ENCODE measurements at regions not wholly inside any gene's neighbourhood (a gene's known extent, or its start where the extent isn't known, plus 50 kb on each side); places are given as distances from the start of the nearest gene placed in this dataset.

DNA sequence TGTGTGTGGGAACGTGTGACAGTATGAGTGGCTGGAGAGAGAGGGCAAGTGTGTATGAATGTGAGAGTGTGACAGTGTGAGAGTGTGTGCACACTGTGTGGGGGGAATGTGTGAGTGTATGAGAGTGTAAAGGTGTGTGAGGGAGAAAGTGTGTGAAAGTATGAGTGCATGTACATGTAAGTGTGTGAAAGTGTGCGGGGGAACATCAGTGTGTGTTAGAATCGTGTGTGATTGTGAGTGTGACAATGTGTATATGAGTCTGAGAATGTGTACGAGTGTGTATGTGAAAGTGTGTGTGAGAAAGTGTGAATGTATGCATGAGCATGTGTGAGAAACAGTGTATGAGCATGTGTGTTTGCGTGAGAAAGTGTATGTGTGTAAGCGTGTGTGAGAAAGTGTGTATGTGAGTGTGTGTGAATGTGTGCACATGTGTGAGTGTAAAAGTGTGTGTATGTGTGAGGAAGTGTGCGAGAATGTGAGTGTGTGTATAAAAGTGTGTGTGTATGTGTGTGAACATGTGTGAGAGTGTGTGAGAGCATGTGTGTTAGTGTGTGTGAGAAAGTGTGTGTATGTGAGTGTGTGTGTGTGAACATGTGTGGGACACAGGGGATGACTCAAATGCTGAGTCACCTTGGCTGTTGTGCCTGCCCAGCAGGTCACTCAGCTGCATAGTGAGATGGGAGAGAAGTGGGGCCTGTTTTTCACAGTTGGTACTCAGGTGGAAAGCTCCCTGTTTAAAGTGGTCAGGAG is 220.5 kb upstream of the TBX3 start:
- no peaks in the 10 kb centered on the region for H3K36me3 ChIP-seq (ENCODE audit: control insufficient read depth in 2 of 2, extremely low read depth in 1 of 2, insufficient read depth in 2 of 2, low read length in 2 of 2)
- no peaks in the 10 kb centered on the region for H4K20me1 ChIP-seq (replicated peaks; ENCODE audit: control insufficient read depth, extremely low read depth, insufficient read depth, low read length)
- peaks cover 2% of the 10 kb centered on the region for H3K9me3 ChIP-seq (replicated peaks; ENCODE audit: control insufficient read depth, insufficient read depth, low read length)
- CTCF ChIA-PET: no interaction called here
- H3K9me1 ChIP-seq (replicated peaks; ENCODE audit: control insufficient read depth, extremely low read depth, insufficient read depth, low read length): no peaks in the 10 kb centered on the region
- no peak overlapping the region for H3K27ac ChIP-seq (ENCODE audit: insufficient read depth, low read depth, low read length)
- H2AFZ ChIP-seq (ENCODE audit: low read depth, low read length): no peak overlapping the region
- H3K9ac ChIP-seq (replicated peaks; ENCODE audit: extremely low read depth, insufficient read depth, low read length): no peak overlapping the region
- no peaks in the 10 kb centered on the region for H3K79me2 ChIP-seq (ENCODE audit: control insufficient read depth, insufficient read depth, low read length)
- POLR2A ChIA-PET: no interaction called here
- intact Hi-C loops (cut with micrococcal nuclease): no loop called here
- DNase-seq (ENCODE audit: low read depth, low spot score): no peak
- no TSS peak for BruUV-seq (replicated peaks)
- no peaks in the 10 kb centered on the region for H3K27me3 ChIP-seq (ENCODE audit: control insufficient read depth in 2 of 2, insufficient read depth in 2 of 2, low read length in 2 of 2)
- H3K4me3 ChIP-seq (replicated peaks in 1 of 3; ENCODE audit: insufficient read depth in 1 of 3, low read depth in 1 of 3, low read length in 3 of 3): no peak overlapping the region
- FAIRE-seq: no peak
- H3K4me2 ChIP-seq (ENCODE audit: insufficient read depth, low read length): no peak overlapping the region
- H3K4me1 ChIP-seq (ENCODE audit: control insufficient read depth, extremely low read depth, insufficient read depth, low read length): no peaks in the 10 kb centered on the region
- no peak for TF ChIP-seq POLR2A (IDR thresholded peaks at IDR 0.05; ENCODE audit: low read depth, low read length)
- TF ChIP-seq FOS (IDR thresholded peaks at IDR 0.05; ENCODE audit: borderline replicate concordance, insufficient read depth, low read length): no peak
- TF ChIP-seq JUN (IDR thresholded peaks at IDR 0.05; ENCODE audit: borderline replicate concordance, insufficient read depth, insufficient read length, low read depth): no peak
- TF ChIP-seq EZH2 (IDR thresholded peaks at IDR 0.05; ENCODE audit: borderline replicate concordance, low read depth, low read length, severe bottlenecking): no peak
- TF ChIP-seq, protein P1, sequence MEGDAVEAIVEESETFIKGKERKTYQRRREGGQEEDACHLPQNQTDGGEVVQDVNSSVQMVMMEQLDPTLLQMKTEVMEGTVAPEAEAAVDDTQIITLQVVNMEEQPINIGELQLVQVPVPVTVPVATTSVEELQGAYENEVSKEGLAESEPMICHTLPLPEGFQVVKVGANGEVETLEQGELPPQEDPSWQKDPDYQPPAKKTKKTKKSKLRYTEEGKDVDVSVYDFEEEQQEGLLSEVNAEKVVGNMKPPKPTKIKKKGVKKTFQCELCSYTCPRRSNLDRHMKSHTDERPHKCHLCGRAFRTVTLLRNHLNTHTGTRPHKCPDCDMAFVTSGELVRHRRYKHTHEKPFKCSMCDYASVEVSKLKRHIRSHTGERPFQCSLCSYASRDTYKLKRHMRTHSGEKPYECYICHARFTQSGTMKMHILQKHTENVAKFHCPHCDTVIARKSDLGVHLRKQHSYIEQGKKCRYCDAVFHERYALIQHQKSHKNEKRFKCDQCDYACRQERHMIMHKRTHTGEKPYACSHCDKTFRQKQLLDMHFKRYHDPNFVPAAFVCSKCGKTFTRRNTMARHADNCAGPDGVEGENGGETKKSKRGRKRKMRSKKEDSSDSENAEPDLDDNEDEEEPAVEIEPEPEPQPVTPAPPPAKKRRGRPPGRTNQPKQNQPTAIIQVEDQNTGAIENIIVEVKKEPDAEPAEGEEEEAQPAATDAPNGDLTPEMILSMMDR (IDR thresholded peaks at IDR 0.05; ENCODE audit: extremely low read depth in 1 of 2, insufficient read depth in 1 of 2, low read depth in 1 of 2, low read length in 2 of 2): no peak
- no peak for TF ChIP-seq POLR2AphosphoS5 (IDR thresholded peaks at IDR 0.05; ENCODE audit: insufficient read depth, low read depth, low read length)
- no peak for TF ChIP-seq MYC (IDR thresholded peaks at IDR 0.05; ENCODE audit: low read depth, low read length)
- no peak for TF ChIP-seq MAX (IDR thresholded peaks at IDR 0.05; ENCODE audit: insufficient read depth, insufficient read length)
- no peak for TF ChIP-seq GATA2 (IDR thresholded peaks at IDR 0.05; ENCODE audit: insufficient read depth, insufficient read length, low read depth, low read length)
- dilution Hi-C loops (cut with MboI; ENCODE audit: extremely low pct_ligation_motif_present, low sequenced_read_pairs): no loop called here

All from endothelial cell of umbilical vein (primary cell).